GM12873 (cell line): ENCODE measurements at regions not wholly inside any gene's neighbourhood (a gene's known extent, or its start where the extent isn't known, plus 50 kb on each side); places are given as distances from the start of the nearest gene placed in this dataset.

Source experiments
- CTCF ChIP-seq: IDR thresholded peaks from 2 replicates; pipeline ENCODE4 v1.5.1; 2012; ENCODE audit warnings: low read depth, mild to moderate bottlenecking, moderate library complexity, low read length, control low read depth; ENCODE audit not compliant: insufficient read depth; ENCODE audit errors: missing control alignments

GRCh38 chr18:27685807-27686412, 491.0 kb downstream of the CDH2 start:
- peak; percentile 64 for TF ChIP-seq CTCF

GRCh38 chr18:27685091-27685490, 491.8 kb downstream of the CDH2 start:
- TF ChIP-seq CTCF, result no peak

GRCh38 chr18:27674411-27674810, 489.3 kb upstream of the CHST9 start:
- TF ChIP-seq CTCF, result no peak

GRCh38 chr18:27673861-27674260, 488.8 kb upstream of the CHST9 start:
- no peak for TF ChIP-seq CTCF

GRCh38 chr18:27668158-27668557, 483.1 kb upstream of the CHST9 start:
- no peak for TF ChIP-seq CTCF

GRCh38 chr18:27667064-27667463, 482.0 kb upstream of the CHST9 start:
- TF ChIP-seq CTCF, result no peak

GRCh38 chr18:27666016-27666415, 480.9 kb upstream of the CHST9 start:
- TF ChIP-seq CTCF, result no peak
